ENCODE measurements at regions not wholly inside any gene's neighbourhood (a gene's known extent, or its start where the extent isn't known, plus 50 kb on each side); places are given as distances from the start of the nearest gene placed in this dataset.
A peak's percentile ranks its signal among the peaks of the same experiment; 100 is the strongest.

DNA sequence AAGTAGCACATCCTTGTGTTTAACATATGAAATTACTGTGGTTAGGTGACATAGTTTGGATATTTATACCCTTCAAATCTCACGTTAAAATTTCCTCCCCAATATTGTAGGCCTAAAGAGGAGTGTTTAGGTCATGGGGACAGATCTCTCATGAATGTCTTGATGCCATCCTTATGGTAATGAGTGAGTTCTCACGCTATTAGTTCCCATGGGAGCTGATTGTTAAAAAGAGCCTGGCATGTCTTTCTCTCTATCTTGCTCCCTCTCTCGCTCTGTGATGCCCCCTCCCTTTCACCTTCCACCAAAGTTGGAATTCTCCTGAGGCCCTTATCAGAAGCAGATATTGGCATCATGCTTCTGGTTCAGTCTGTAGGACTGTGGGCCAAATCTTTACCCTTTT lies 660.1 kb downstream of the ADCYAP1 start:
- no peak for DNase-seq (ENCODE audit: low spot score)

DNA sequence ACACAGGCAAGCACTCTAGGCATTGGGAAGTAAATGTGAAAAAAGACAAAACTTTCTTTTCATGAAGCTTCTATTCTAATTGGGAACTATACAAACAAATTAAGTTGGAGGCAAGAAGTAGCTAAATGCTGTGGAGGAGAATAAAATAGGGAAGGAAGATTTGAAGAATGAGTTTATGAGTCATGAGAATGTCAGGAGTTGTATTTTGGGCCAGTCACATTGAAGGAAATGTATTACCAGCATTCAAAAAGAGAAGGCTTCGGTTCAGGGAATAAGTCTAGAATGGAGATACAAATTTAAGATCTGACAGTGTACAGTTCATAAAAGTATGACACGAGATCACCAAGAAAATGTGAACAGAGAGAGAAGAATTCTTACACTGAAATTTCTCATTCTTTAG lies 666.5 kb downstream of the ADCYAP1 start:
- no peak for DNase-seq (ENCODE audit: low spot score)

- no peak for DNase-seq (ENCODE audit: low spot score)
Observed at GRCh38 chr18:1573732-1574131, 669.1 kb downstream of the ADCYAP1 start.

- no peak for DNase-seq (ENCODE audit: low spot score)
Observed at GRCh38 chr18:1575084-1575483, 670.4 kb downstream of the ADCYAP1 start.

- DNase-seq (ENCODE audit: low spot score) = no peak
Observed at GRCh38 chr18:1578505-1578904, 673.8 kb downstream of the ADCYAP1 start.

- no peak for DNase-seq (ENCODE audit: low spot score)
Observed at GRCh38 chr18:1581581-1581980, 676.9 kb downstream of the ADCYAP1 start.

DNA sequence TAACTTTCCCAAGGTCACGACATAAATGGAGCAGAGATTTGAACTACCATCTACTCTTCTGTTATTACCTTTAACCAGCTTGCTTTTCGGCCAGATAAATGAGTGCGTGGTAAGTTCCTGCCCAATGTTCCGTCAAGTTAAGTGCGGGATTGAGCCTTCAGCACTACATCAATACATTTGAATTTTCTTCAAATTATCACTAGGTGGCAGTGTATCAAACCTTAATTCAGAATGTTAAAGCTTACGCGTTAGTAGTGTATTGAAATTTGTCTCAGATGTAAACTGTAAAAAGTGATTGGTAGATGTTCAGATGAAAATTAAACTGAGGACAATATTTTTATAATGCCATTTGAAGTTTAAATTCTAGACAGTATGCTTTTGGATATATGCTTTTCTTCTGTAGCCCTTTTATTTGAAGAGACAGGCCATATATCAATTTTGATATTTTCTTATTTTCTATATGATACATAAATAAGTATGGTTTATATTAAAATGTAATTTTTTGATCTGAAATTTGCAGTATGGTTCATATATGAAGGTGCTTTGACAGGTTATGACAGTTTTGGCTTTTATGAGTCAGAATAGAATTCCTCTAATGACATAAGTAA lies 681.3 kb downstream of the ADCYAP1 start:
- peak; percentile 24 for DNase-seq (ENCODE audit: low spot score)

- no peak for DNase-seq (ENCODE audit: low spot score)
Observed at GRCh38 chr18:1593091-1593490, 688.4 kb downstream of the ADCYAP1 start.

DNA sequence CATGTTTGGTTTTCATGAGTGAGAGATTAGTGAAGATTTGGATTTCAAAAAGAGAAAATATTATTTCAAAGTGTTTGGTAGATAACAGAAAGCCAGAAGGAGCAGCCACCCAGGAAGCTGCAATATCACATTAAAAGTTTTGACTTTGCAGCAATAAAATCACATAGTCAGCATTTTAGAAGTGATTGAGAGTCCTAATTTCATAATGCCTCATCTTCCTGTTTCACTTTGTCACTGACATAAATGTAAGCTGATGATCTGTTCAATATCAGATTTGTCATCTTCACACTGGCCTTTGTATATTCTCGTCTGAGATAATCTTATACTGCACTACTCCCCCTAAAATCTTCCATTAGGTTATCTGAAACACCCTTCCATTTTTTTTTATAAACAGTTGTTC lies 690.5 kb downstream of the ADCYAP1 start:
- no peak for DNase-seq (ENCODE audit: low spot score)

- no peak for DNase-seq (ENCODE audit: low spot score)
Observed at GRCh38 chr18:1599196-1599595, 694.5 kb downstream of the ADCYAP1 start.

DNA sequence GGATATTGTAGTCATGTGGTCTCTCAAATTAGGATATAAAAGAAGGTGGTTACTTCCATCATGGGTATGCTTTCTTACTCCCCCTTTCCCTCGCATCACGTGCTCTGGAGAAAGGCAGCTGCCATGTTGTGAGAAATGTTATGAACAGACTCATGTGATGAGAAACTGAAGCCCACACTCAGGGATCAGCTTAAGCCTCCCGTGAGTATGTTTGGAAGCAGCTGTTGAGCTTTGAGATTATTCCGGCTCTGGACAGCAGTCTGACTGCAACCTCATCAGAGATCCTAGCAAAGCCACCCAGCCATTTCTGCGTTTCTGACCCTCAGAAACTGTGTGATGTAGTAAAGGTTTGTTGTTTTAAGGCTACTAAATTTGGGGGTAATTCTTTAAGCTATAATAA lies 700.1 kb downstream of the ADCYAP1 start:
- no peak for DNase-seq (ENCODE audit: low spot score)

DNA sequence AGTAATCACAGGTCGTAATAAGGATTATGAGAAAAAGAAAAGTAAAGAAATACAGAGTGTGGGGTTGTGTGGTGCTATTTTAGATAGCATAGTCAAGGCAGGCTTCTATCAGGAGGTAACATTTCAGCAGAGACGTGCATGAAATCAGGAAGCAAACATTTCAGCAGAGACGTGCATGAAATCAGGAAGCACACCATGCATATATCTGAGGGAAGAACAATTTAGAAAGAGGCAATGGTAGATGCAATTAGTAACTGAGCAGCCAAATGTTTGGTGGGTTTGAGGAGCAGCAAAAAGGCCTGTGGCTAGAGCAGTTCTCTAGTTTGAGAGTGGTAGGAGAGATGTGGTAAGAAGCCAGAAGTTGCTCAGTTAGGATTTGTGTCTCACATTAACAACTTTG lies 713.7 kb downstream of the ADCYAP1 start:
- no peak for DNase-seq (ENCODE audit: low spot score)

DNA sequence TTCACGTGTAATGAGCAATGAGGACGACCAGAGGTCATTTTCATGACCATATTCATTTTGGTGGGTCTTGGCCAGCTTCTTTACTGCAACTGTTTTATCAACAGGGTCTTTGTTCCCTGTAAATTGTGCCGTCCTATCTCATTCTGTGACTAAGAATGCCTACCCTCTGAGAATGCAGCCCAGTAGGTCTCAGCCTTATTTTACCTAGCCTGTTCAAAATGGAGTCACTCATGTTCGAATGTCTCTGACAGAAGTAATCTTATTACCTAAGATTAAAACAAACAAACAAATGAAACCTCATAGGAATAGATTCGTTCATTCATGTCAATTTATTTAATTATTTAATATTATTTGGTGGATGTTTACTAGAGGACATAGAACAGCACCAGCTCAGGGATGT lies 714.8 kb downstream of the ADCYAP1 start:
- DNase-seq (ENCODE audit: low spot score) = no peak

DNA sequence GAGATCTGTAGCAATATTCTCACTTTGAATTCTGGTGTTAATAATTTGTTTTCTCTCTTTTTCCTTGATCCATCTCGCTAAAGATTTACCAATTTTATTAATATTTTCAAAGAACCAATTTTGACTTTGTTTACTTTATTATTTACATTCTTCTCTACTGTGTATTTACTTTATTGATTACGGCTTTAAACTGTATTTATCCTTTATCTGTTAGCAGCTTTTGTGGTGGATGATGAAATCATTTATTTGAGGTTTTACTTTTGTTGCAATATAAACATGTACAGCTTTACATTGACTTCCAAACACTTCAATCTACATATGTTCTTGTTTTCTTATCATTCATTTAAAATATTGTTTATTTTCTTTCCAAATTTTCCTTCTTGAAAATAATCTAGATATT lies 719.9 kb downstream of the ADCYAP1 start:
- DNase-seq (ENCODE audit: low spot score) = no peak

DNA sequence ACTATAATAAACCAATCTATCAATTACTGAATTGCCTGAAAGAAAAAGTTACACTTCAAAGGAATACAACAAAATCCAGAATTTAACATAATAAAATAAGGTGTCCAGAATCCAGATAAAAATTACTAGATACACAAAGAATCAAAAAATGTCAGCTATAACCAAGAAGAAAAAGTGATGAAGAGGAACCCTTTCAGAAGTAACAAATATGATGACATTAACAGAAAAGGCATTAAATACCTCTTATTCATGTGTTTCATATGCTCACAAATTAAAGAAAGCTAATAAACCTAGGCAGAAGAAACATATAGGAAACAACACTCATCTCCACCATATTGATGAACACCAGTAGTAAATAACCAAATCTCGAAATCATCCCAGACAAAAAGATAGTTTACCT lies 722.8 kb downstream of the ADCYAP1 start:
- no peak for DNase-seq (ENCODE audit: low spot score)

DNA sequence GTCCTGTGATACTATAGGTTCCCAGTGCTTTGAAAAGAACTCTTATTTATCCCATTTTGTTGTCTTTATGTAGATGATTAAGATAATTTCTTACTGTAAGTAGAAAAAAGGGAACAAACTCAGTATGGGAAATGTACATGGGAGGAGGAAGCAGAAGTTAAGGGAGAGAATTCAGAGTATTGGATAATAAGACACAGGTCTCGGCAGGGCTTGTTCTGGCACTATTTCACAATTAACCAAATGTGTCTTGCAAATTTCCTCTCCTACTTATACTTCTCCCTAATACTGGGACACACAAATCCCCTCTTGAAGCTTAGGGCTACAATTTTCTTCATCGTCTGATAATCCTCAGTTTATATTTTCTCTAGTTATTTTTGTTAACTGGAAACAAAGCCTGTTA lies 744.0 kb downstream of the ADCYAP1 start:
- DNase-seq (ENCODE audit: low spot score) = no peak

- DNase-seq (ENCODE audit: low spot score) = no peak
Observed at GRCh38 chr18:1652018-1652417, 747.3 kb downstream of the ADCYAP1 start.

- no peak for DNase-seq (ENCODE audit: low spot score)
Observed at GRCh38 chr18:1653873-1654272, 749.2 kb downstream of the ADCYAP1 start.

DNA sequence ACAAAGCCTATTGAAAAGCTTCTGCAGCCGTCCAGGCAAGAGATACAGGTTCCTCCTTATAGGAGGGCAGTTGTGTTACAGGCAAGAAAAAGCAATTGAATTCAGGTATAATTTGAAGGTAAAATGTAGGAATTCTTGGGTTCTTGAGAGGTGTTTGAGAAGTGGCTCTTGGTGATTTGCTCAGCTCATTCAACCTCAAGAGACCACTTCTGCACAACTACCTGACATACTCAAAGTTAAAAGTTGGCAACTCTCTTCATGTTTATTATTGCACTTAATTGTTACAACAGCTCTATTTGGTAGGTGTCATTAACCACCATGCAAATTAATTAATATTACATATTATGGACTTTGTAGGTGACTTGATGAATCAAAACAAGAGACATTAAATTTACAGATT lies 753.2 kb downstream of the ADCYAP1 start:
- DNase-seq (ENCODE audit: low spot score) = no peak

DNA sequence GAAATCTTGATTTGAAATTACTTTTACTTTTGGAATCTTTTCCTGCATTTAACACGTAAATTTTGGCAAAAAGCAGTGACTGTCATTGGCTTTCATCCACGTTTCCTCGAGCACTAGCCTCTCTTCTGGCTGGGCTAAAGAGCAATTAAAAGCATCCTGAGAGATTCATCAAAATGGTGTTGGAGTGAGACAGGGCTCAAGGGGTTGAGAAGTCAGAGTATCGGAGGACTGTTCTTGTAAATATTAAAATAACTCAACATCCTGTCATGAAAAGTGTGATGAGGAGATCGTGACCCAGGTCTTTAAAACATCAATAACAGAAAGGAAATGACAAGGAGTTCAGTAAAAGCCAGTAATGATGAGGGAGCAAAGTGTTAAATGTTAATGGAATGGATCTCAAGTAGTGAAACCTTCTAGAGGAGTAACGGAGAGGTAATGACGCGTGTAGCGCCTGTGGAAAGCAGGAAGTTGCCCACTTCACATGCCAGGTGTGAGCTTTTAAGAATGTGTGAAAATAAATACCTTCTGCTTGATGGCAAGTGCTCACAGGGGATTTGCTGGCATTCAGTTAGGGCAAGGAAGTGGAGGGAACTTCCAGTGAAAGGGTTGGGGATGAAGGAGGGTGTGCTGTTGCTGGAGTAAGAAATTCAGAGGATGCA lies 754.4 kb downstream of the ADCYAP1 start:
- DNase-seq (ENCODE audit: low spot score) = no peak

GRCh38 chr18:1663879-1664705 lies 759.4 kb downstream of the ADCYAP1 start:
- DNase-seq (ENCODE audit: low spot score) = peak; percentile 47

GRCh38 chr18:1665079-1665478 lies 760.4 kb downstream of the ADCYAP1 start:
- DNase-seq (ENCODE audit: low spot score) = no peak

DNA sequence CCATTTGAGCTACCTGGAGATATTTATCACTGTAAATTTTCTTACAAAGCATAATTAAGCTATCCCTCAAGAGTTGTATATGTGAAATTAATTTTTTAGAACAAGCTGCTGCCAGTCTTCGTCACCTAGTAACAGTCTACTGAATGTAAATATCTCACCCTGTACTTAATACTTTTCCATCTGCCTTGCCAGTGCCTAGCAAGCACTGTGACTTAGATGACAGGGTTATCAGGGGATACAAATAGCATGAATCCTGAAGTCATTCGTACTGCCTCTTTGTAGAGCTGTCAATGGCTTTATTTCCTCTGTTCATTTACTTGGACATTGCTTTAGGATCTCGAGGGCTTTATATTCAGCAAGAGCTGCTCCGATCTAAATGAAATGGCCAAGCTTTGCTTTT lies 763.6 kb downstream of the ADCYAP1 start:
- DNase-seq (ENCODE audit: low spot score) = no peak

Data from iPS-NIHi11 (cell line).